HG02938 (cell line): ENCODE measurements at regions not wholly inside any gene's neighbourhood (a gene's known extent, or its start where the extent isn't known, plus 50 kb on each side); places are given as distances from the start of the nearest gene placed in this dataset.
"Not testable (repeated sequence)": the region's sequence is repeated elsewhere in the genome, so short reads cannot be mapped to it uniquely, and the experiment has no call there.

ENCODE experiments used
- ATAC-seq: cut with Tn5 transposase; IDR thresholded peaks from one replicate; pipeline ENCODE4 v1.9.1; 2021; ENCODE audit warnings: mild to moderate bottlenecking, moderate library complexity; ENCODE audit not compliant: unreplicated experiment

DNA sequence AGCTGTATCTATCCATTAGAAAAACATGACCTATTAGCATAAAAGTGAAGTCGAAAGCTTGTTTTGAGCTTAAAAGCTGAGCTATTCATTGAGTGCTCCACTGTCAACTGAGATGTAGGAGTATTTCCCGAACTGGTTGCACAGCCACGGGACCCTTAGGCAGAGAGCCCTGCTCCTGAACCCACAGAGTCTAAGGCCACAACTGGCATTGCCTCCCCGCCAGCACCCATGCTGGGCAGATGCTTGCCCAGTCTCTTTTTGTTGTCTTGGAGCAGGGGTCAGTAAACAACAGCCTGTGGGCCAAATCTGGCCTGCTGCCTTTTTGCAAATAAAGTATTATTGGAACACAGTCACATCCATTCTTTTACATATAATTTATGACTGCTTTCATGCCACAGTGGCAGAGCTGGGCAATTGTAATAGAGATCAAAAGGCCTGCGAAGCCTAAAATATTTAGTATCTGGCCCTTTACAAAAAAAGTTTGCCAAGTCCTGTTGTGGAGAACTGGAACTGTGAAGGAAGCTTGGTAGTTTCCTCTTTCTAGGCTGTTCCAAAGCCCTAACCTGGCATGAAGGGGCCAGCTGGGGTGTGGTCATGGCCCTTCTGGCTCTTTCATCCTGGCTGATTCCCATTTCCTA is 58.4 kb upstream of the WAPL start:
- ATAC-seq: no peak

DNA sequence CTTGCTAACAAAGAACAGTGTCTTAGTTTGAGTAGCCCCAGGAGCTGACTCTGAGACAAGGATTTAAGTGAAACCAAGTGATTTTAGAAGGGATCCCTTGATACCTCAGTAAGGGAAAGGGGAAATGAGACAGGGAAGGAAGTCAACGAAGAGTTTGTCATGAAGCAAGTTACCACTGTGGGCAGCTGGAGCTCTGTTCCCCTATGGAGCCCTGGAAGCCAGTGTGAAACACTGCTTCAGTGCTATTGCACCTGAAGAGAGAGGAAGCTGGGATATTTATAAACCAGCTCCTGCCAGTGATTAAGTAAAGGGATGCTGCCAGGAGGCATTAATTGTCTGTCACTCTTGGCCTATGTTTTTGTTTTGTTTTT is 58.9 kb upstream of the WAPL start:
- no peak for ATAC-seq

DNA sequence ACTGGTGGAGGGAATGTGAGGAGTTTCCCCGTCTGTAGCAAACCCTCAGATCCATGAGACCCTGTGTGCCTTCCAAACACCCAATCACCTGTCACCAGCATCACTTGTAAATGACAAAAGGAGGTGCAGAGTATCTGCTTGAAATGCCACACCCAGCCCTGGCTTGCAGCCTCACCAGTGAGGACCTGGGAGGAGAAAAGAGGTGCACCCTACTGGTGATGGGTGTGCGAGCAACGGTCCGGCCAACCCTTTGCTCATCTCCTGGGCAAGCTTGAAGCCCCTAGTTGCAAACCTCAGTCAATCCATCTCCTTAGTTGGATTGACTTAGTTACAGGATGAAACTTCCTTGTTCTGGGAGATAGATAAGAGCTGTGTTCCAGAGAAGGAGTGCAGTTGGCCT is 62.4 kb upstream of the WAPL start:
- ATAC-seq: no peak

DNA sequence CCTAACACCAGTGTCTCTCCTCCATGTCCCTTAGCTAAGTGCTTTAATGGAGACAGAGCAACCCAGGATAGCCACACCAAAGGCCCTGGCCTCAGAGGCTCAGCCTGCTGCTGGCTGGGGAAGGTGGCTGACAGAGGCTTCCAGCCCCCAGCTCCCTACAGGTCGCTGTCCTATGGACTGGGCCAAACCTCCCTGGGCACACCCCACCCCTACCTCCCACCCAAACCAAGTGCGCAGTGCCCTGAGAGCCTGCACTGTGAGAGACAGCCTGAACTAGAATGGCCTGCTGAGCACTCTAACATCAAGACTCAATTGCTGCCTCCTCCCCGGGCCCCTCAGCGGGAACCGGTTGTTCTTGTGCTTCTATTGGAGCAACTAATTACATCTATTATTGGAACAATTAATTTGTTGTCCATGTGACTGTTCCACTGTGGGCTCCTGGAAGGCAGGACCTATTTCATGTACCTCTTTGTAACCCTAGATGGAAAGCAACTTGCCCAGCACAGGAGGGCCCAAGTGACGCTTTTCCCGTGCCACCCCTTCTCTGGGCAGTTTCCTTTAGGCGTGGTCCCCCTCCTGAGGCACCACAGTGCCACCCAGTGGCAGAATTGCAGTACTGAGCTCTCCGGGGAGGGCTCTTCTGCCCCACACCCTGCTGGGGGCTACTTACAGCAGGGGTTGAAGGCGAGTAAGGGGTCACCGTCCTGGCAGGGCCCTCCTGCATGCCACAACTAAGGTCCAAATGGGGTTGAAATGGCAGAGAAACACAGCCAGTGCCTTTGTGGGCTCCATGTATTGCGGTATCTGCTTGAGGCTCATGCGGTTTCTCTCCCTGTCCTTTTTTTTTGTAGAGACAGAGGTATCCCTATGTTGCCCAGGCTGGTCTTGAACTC is 63.7 kb upstream of the WAPL start:
- peak; percentile 83 for ATAC-seq

DNA sequence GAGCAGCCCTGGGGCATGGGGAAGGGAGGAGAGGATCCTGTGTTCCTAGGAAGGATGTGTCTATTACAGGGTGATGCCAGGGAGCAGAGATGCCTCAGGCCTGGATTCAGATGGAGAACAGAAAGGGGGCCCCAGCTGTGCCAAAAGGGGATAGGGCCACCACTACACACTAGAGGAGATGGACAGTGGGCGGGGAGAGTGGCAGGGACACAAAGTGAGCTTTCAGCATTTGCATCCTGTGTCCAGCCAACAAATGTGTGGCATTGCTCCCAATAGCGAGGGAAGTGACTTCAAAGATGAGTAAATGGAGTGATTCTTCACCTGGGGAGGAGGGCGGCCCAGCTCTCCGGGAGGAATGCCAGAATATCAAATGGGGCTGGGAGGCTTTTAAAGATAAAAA is 64.9 kb upstream of the WAPL start:
- no peak for ATAC-seq

DNA sequence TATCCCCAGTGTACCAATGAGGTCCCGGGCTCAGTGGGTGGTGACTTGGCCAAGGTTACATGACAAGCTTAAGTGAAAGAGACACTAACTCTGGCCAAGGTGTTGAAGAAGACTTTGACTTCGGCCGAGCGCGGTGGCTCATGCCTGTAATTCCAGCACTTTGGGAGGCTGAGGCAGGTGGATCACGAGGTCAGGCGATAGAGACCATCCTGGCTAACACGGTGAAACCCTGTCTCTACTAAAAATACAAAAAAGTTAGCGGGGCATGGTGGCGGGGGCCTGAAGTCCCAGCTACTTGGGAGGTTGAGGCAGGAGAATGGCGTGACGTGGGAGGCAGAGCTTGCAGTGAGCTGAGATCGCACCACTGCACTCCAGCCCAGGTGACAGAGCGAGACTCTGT is 65.6 kb upstream of the OPN4 start:
- ATAC-seq: not testable (repeated sequence)

DNA sequence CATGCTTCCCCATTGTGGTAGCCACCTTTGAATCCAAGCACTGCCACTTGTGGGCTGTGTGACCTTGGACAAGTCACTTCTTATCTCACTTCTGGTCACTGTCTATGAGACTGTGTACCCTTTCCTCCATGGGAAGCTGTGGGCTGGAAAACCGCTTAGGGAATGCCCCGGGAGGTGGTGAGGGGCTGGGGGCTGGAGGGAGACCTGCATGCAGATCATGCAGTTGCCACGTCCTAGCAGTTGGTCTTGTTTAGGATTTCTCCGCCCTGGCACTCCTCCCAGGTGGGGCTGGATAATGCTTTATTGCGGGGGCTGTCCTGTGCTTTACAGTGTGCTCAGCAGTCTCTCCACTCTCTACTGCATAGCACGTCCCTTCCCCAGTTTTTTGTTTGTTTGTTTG is 62.9 kb upstream of the OPN4 start:
- no peak for ATAC-seq

DNA sequence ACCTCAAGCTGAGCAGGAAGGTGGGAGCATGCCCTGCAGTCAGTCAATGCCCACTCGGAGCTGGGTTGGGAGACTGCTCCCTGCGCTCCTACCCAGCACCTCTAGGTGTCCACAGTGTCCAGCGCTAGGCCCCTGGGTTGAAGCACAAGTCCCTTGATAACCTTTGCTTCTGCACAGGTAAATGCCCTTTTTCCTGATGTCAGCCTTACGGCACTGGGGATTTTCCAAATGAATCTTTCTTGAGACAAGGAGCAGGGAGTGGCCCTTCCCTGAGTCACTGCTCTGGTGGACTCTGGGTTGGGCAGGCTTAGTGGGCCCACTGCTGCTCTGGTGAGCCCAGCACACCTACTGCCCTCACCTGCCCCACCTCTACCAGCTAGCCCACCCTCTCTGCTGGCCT is 61.9 kb upstream of the OPN4 start:
- ATAC-seq: no peak

DNA sequence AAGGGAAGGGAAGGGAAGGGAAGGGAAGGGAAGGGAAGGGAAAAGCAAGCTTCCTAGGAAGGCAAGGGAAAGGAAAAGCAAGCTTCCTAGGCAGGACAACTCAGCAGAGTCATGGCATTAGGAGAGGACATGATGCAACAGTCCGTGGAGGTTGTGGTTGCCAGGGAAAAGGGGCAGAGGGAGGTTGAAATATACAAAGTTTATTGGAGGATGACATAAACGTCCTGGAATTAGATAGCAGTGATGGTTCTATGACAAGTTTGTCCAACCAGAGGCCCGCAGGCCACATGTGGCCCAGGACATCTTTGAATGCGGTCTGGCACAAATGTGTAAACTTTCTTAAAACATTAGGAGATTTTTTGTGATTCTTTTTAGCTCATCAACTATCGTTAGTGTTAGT is 59.8 kb upstream of the OPN4 start:
- no peak for ATAC-seq

DNA sequence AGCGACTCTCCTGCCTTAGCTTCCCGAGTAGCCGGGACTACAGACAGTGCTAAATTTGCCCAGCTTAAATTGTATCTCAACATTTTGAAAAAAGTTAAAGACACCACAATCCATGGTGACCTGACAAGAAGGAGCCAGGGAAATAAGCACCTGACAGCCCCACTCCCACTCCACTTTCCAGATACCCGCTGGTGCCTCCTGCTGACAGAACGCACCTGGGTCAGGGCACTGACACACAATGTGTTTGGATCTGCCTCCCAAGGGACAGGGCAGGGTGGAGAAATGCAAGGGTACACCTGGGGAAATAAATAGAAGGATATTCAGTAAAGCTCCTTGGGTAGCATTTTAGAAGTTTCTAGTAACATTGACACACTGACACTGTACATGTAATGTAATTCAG is 58.9 kb upstream of the OPN4 start:
- no peak for ATAC-seq

DNA sequence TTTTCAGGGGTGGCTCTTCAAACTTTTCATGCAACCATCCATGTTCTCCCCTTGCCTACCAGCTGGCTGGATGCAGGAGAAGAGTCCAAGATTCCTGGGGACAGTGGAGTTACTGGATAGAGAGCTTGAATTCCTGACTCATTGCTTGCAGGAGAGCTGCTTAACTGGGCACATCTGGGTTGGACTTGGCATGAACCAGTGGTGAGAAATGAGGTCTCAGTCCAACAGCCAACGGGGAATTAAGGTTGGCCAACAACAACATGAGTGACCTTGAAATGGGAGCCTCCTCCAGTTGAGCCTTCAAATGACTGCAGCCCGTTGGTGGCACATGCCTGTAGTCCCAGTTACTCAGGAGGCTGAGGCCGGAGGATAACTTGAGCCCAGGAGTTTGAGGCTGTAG is 58.1 kb upstream of the OPN4 start:
- no peak for ATAC-seq

DNA sequence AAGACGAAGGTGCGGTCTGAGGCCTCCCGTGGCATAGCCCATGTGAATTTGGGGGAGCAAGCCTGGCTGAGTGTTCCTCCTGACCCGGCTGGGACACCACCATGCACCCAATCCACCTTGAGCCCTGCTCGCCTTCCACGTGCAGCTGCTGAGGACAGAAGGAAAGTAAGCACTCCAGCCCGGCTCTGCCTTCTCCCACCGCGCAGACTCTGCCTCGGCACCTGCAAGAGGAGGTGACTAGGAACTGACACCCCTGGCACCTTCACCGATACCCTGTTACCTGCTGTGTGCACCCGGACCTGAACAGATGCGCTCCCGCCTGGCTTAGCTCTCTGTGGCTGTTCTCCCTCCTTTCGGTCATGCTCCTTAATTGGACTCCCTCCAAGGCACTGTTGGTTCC is 57.0 kb upstream of the OPN4 start:
- ATAC-seq: no peak

DNA sequence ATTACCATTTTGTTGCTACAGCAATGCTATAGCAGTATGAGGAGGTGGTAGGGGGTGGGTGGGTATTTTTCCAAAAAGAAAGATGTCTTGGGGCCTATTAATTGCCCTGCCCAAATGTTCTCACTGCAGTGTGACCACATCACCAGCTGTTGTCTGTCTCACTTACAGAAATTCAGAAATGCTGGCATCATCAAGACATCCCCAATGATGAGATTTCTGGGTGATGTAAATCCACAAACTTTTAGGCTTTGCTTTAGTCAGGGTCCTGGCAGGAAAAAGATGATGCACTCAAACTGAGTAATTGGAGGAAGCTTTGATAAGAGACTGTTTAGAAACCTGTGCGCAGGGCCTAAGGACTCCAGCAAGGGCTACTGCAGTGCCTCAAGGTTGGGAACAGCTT is 56.2 kb upstream of the OPN4 start:
- ATAC-seq: no peak

DNA sequence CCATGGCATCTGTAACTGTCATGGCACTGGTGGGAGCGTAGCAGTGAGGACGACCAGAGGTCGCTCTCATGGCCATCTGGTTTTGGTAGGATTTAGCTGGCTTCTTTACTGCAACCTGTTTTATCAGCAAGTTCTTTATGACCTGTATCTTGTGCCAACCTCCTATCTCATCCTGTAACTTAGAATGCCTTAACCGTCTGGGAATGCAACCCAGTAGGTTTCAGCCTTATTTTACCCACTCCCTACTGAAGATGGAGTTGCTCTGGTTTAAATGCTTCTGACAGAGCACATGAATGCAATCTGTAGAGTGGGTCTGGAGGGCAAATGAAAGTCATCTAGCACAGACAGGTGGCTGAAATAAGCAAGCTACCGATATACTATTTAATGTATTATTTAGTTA is 55.3 kb upstream of the OPN4 start:
- ATAC-seq: no peak

DNA sequence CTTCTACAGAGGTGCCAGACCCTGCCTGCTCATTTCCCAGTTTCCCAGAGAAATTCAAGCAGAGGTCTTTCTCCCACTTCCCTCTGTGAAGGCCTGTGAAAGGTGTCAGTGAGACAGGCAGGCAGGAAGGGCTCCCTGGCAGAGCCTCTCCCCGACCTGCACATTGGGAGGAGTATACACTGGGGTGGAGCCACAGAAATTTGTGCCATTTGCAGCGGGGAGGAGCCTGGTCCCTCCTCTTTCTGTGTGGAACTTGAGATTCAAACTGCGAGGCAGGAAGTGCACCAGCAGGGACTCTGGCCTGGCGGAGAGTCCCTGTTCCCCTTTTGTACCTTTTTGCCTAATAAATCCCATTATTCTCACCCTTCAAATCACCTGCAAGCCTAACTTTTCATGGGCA is 54.6 kb upstream of the OPN4 start:
- ATAC-seq: peak; percentile 62

DNA sequence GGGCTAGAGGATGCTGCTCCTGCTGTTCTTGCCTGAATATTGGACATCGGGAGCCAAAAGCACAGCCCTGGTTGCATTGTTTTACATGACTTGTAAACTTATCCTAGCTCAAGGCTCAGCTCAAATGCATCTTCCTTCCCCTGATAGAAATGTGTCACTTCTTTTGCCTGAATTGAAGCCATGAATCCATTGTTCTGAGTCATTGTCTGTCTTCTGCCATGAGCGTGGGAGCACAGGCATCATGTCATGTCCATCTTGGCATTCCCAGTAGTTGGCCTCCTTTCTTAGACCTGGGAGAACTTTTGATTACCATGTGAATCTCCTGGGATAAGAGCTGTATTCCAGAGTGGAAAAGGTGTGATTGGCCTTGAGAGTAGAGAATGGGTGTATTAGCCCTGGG is 54.1 kb upstream of the OPN4 start:
- ATAC-seq: no peak

DNA sequence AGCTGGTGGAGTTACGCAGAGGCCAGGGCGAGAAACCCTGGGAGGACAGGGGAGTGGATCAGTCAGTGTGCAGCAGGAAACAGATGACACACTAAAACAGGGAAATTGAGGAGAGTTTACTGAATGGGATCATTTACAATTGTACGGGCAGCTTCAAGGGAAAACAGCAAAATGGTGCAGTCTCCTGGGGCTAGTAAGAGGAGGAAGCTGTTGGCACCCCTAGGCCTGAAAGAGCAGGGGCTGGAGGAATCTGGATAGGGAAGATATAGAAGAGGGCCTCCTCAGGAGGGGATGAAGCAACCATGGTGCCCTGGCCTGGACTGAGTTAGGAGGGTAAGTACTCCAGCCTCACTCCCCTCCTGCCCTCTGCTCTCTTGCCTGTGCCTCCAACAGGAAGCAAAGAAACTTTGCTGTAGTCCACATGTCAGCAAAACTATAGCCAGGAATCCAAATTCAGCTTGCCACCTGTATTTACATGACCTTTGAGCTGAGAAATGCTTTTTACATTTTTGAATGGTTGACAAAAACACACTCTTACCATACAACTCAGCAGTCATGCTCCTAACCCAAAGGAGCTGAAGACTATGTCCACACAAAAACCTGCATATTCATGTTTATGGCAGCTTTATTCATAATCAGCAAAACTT is 52.3 kb upstream of the OPN4 start:
- no peak for ATAC-seq

DNA sequence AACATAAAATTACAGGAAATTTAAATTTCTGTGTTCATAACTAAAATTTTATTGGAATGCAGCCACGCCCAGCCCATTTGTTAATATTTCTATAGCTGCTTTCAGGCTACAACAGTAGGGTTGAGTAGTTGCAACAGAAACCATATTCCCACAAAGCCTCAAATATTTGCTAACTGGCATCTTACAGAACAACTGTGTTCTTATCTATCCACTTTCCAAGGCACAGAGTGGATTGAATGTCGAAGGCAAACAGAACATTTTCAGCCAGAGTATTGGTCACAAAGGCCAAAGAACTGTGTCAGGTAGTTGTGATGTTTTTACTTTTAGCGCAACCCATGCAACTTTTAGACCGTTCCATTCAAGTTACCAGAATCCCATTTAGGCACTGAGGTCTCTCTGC is 51.1 kb upstream of the OPN4 start:
- ATAC-seq: no peak
